ENCODE measurements at regions not wholly inside any gene's neighbourhood (a gene's known extent, or its start where the extent isn't known, plus 50 kb on each side); places are given as distances from the start of the nearest gene placed in this dataset.
"Not testable (repeated sequence)": the region's sequence is repeated elsewhere in the genome, so short reads cannot be mapped to it uniquely, and the experiment has no call there.

GRCh38 chr6:51107769-51108203 lies 289.1 kb downstream of the TFAP2B start:
- Histone ChIP-seq H3K4me3 (no peak overlapping the region), H3K36me3 (ENCODE audit: insufficient read depth, low read length) (no peaks in the 10 kb centered on the region), H3K9ac (ENCODE audit: insufficient read length) (no peak overlapping the region), H3K27ac (no peak overlapping the region), H3K9me3 (ENCODE audit: low read depth, low read length) (no peaks in the 10 kb centered on the region)
- DNase-seq (ENCODE audit: low read depth, low spot score), result no peak
- TF ChIP-seq POLR2AphosphoS5 (IDR thresholded peaks at IDR 0.05; ENCODE audit: borderline replicate concordance, low read depth, low read length) (no peak), FOXP2 (optimal IDR thresholded peaks at IDR 0.05; ENCODE audit: control extremely low read depth, extremely low read length, insufficient read depth) (no peak), EZH2 (IDR thresholded peaks at IDR 0.05) (no peak)

GRCh38 chr6:51108563-51109234 lies 290.0 kb downstream of the TFAP2B start:
- TF ChIP-seq POLR2AphosphoS5 (IDR thresholded peaks at IDR 0.05; ENCODE audit: borderline replicate concordance, low read depth, low read length) (no peak), FOXP2 (optimal IDR thresholded peaks at IDR 0.05; ENCODE audit: control extremely low read depth, extremely low read length, insufficient read depth) (no peak), EZH2 (IDR thresholded peaks at IDR 0.05) (no peak)

DNA sequence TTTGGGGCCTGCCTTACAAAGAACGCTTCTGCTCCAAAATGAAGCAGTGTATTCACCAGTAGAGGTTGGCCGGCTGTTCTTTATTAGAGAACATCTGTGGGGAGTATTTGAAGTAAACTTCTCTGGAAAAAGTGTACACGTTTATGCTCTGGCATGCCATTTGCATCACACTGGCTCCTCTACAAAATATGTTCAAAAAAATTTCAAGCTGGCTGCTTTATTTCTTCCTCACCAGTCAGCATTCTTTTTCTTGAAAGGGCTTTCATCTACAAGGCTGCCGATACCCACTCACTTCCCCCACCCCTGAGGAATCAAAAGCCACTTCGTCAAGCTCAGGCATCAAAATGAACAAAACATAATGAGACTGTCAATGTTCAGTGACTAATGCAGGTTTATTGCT lies 294.1 kb downstream of the TFAP2B start:
- no peak overlapping the region for H3K4me3 ChIP-seq
- H3K9ac ChIP-seq (ENCODE audit: insufficient read length), result no peak overlapping the region
- no peak for TF ChIP-seq EZH2 (IDR thresholded peaks at IDR 0.05)
- no peak for TF ChIP-seq POLR2AphosphoS5 (IDR thresholded peaks at IDR 0.05; ENCODE audit: borderline replicate concordance, low read depth, low read length)
- no peak for TF ChIP-seq FOXP2 (optimal IDR thresholded peaks at IDR 0.05; ENCODE audit: control extremely low read depth, extremely low read length, insufficient read depth)
- no peaks in the 10 kb centered on the region for H3K9me3 ChIP-seq (ENCODE audit: low read depth, low read length)
- H3K36me3 ChIP-seq (ENCODE audit: insufficient read depth, low read length), result no peaks in the 10 kb centered on the region
- DNase-seq (ENCODE audit: low read depth, low spot score), result no peak
- no peak overlapping the region for H3K27ac ChIP-seq

More at GRCh38 chr6:51108563-51109234, 290.0 kb downstream of the TFAP2B start:
- H3K36me3 ChIP-seq (ENCODE audit: insufficient read depth, low read length), result no peaks in the 10 kb centered on the region
- DNase-seq (ENCODE audit: low read depth, low spot score), result no peak
- H3K9ac ChIP-seq (ENCODE audit: insufficient read length), result no peak overlapping the region
- H3K27ac ChIP-seq, result no peak overlapping the region
- H3K4me3 ChIP-seq, result no peak overlapping the region
- H3K9me3 ChIP-seq (ENCODE audit: low read depth, low read length), result no peaks in the 10 kb centered on the region

DNA sequence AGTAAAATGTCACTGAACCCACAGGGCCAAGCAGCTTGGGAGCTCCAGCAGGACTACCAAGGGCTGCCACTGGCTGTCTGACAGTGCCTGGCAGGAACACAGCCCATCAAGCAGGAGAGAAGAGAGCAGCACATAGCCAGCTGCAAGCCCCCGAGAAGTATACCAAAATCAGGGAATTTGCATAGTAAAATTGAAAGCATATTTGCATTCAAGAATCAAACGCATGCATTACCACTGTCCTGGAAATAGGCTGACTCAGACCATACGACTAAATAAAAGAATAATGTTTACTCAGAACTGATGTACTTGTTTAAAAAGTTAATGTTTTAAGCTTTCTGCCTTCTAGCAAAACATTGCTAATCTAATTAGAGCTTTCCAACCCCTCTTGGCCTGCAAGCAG lies 298.1 kb downstream of the TFAP2B start:
- H3K9me3 ChIP-seq (ENCODE audit: low read depth, low read length), result no peaks in the 10 kb centered on the region
- H3K9ac ChIP-seq (ENCODE audit: insufficient read length), result no peak overlapping the region
- peak overlapping the region; percentile 57 for H3K4me3 ChIP-seq
- TF ChIP-seq POLR2AphosphoS5 (IDR thresholded peaks at IDR 0.05; ENCODE audit: borderline replicate concordance, low read depth, low read length) (no peak), EZH2 (IDR thresholded peaks at IDR 0.05) (no peak), FOXP2 (optimal IDR thresholded peaks at IDR 0.05; ENCODE audit: control extremely low read depth, extremely low read length, insufficient read depth) (no peak)
- DNase-seq (ENCODE audit: low read depth, low spot score), result no peak
- no peaks in the 10 kb centered on the region for H3K36me3 ChIP-seq (ENCODE audit: insufficient read depth, low read length)
- peak overlapping the region; percentile 93 for H3K27ac ChIP-seq

DNA sequence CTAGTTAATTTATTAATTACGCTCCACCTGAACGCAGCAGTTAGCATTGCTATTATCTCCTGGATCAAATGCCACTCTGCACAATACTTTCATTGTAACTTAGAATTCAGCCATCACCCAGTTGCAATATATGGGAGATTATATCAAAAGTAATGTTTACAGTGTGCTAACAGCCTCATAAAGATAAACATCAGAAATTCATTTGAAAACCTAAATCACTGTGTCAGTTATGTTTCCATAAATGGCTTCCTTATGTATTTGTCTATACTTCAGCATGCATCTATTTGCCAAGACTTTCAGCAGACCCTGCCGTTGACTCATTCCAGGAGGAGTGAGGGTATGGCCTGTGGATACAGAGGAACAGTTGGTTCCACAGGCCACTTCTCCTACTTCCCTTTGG lies 300.1 kb downstream of the TFAP2B start:
- DNase-seq (ENCODE audit: low read depth, low spot score), result no peak
- Histone ChIP-seq H3K9ac (ENCODE audit: insufficient read length) (no peak overlapping the region), H3K9me3 (ENCODE audit: low read depth, low read length) (no peaks in the 10 kb centered on the region), H3K27ac (no peak overlapping the region), H3K36me3 (ENCODE audit: insufficient read depth, low read length) (no peaks in the 10 kb centered on the region), H3K4me3 (no peak overlapping the region)
- TF ChIP-seq POLR2AphosphoS5 (IDR thresholded peaks at IDR 0.05; ENCODE audit: borderline replicate concordance, low read depth, low read length) (no peak), FOXP2 (optimal IDR thresholded peaks at IDR 0.05; ENCODE audit: control extremely low read depth, extremely low read length, insufficient read depth) (no peak), EZH2 (IDR thresholded peaks at IDR 0.05) (no peak)

GRCh38 chr6:51120016-51120415 lies 301.3 kb downstream of the TFAP2B start:
- Histone ChIP-seq H3K9me3 (ENCODE audit: low read depth, low read length) (no peaks in the 10 kb centered on the region), H3K9ac (ENCODE audit: insufficient read length) (no peak overlapping the region), H3K36me3 (ENCODE audit: insufficient read depth, low read length) (no peaks in the 10 kb centered on the region), H3K4me3 (no peak overlapping the region), H3K27ac (no peak overlapping the region)
- TF ChIP-seq FOXP2 (optimal IDR thresholded peaks at IDR 0.05; ENCODE audit: control extremely low read depth, extremely low read length, insufficient read depth), result no peak
- TF ChIP-seq POLR2AphosphoS5 (IDR thresholded peaks at IDR 0.05; ENCODE audit: borderline replicate concordance, low read depth, low read length), result no peak
- TF ChIP-seq EZH2 (IDR thresholded peaks at IDR 0.05), result no peak
- DNase-seq (ENCODE audit: low read depth, low spot score), result no peak

GRCh38 chr6:51121380-51121976 lies 302.8 kb downstream of the TFAP2B start:
- DNase-seq (ENCODE audit: low read depth, low spot score); H3K9ac ChIP-seq (ENCODE audit: insufficient read length); H3K36me3 ChIP-seq (ENCODE audit: insufficient read depth, low read length); H3K4me3 ChIP-seq; H3K9me3 ChIP-seq (ENCODE audit: low read depth, low read length); H3K27ac ChIP-seq: not testable (repeated sequence)

DNA sequence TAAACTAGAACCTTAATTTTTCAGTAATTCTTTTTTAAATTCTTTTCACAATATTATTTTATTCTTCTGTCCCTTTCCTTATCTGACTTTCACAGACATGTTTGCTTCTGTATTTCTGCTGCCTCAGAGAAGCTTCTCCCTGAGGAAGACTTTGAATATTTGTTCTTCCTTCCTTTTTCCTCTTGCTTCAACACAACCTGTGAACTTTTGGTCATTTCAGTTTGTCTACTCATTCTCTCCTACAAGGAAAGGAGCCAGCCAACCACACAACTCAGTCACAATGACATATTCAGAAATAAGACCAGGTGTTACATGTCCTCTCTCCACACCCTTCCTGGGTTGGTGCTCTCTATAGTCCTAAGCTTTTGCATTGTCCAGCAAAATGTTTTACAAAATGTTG lies 310.4 kb downstream of the TFAP2B start:
- H3K27ac ChIP-seq, result no peak overlapping the region
- no peak for DNase-seq (ENCODE audit: low read depth, low spot score)
- no peak overlapping the region for H3K9ac ChIP-seq (ENCODE audit: insufficient read length)
- no peaks in the 10 kb centered on the region for H3K36me3 ChIP-seq (ENCODE audit: insufficient read depth, low read length)
- no peaks in the 10 kb centered on the region for H3K9me3 ChIP-seq (ENCODE audit: low read depth, low read length)
- no peak overlapping the region for H3K4me3 ChIP-seq
- TF ChIP-seq FOXP2 (optimal IDR thresholded peaks at IDR 0.05; ENCODE audit: control extremely low read depth, extremely low read length, insufficient read depth) (no peak), EZH2 (IDR thresholded peaks at IDR 0.05) (no peak), POLR2AphosphoS5 (IDR thresholded peaks at IDR 0.05; ENCODE audit: borderline replicate concordance, low read depth, low read length) (no peak)

DNA sequence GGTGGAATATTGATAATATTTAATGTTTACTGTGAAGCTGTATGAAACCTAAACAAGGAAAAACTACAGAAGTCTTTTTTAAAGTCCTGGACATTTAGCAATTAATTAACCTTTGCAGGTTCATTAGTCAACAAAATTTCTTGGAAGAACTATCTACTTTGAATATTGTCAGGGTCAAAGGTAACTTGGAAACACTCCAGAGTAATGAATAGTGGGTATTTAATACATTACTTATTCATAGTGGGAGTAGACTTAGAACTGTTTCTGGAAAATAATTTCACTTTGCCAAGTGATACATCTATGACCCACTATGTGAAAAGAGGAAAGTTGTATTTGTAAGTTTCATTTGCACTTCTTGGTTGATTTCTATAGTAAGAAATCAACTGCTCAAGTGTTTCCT lies 319.1 kb downstream of the TFAP2B start:
- Histone ChIP-seq H3K36me3 (ENCODE audit: insufficient read depth, low read length) (no peaks in the 10 kb centered on the region), H3K27ac (no peak overlapping the region), H3K4me3 (no peak overlapping the region), H3K9me3 (ENCODE audit: low read depth, low read length) (no peaks in the 10 kb centered on the region), H3K9ac (ENCODE audit: insufficient read length) (no peak overlapping the region)
- TF ChIP-seq EZH2 (IDR thresholded peaks at IDR 0.05) (no peak), FOXP2 (optimal IDR thresholded peaks at IDR 0.05; ENCODE audit: control extremely low read depth, extremely low read length, insufficient read depth) (no peak), POLR2AphosphoS5 (IDR thresholded peaks at IDR 0.05; ENCODE audit: borderline replicate concordance, low read depth, low read length) (no peak)
- DNase-seq (ENCODE audit: low read depth, low spot score), result no peak
